Left ventricle myocardium superior (tissue), 1 donor: ENCODE measurements at regions not wholly inside any gene's neighbourhood (a gene's known extent, or its start where the extent isn't known, plus 50 kb on each side); places are given as distances from the start of the nearest gene placed in this dataset.
"Not testable (repeated sequence)": the region's sequence is repeated elsewhere in the genome, so short reads cannot be mapped to it uniquely, and the experiment has no call there.

Source experiments
- ATAC-seq: fragments of 200-7000 bp; cut with Tn5 transposase; one replicate; pipeline ENCODE4 v1.9.1; 2020; ENCODE audit warnings: mild to moderate bottlenecking, moderate library complexity
- DNase-seq: peaks from one replicate; pipeline ENCODE4 v3.0.0-alpha.2; 2020
- intact Hi-C: fragments of 100-400 bp; cut with micrococcal nuclease; formaldehyde crosslinking; loops from one replicate; pipeline ENCODE4 v1.11.0; 2022
- donor health status: DM: no; HTN: yes; CAD: no; lungs with severe emphysema.

DNA sequence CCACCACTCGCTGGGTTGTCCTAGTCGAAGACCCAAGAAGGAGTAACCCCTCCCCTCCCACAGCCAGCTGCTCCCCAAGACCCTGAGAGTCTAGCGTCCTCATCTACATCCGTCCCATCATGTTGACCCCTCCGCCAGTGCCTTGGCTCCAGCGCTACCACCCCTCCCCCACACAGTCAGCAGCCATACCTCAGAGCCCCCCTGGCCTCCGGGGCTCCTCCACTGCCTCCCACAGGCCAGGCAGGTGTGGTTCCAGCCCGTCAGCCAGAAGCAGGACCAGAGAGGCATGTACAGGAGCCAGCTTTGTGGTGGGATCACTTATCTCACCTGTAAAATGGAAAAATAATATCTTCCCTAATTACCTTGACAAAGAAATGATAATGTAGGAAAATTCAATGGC is 51.5 kb upstream of the PHF21B start:
- ATAC-seq: no peak
- DNase-seq: no peak
- intact Hi-C loops: no loop called here

DNA sequence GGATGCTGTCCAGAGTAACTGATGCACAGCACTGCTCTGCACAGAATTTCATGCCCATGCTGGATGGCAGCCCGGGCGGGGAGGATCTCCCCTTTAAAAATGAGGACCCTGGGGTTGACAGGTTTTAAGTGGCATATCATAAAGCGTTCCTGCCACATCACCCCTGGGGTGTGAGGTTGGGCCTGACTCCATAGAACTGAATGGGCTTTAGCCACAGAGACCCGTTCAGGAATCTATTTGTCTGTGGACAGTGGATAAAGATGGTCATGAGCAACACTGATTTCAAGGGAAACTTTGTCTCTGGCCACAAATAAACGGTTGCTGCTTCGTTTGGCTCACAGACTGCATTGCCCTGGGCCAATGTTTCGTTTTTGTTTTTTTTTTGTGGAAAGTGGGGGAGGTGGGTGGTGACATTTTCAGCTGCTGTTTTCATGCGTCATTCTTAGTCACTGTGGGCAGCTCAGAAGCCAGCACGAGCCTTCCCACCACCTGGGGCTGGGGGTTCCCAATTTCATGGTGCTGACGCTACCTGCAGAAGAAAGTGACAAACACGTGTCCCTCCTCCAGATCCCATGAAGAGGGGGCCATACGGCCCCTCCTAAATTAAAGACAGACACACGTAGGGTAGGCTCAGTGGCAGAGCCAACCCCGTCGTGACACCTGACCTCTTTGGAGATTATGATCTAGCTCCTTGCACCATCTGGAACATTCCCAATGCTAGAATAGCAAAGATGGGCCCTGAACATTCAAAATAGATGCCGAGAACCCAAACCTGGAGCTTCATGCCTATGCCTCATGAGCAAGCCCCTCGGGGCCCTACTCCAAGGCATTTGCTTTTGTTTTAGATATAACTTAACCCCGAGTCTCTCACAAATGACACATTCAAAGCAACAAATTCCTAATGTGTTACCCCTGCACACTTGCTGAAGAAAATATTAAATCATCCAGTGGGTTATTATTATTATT is 54.8 kb upstream of the PHF21B start:
- intact Hi-C loops: no loop called here
- DNase-seq (no peak), ATAC-seq (no peak)

DNA sequence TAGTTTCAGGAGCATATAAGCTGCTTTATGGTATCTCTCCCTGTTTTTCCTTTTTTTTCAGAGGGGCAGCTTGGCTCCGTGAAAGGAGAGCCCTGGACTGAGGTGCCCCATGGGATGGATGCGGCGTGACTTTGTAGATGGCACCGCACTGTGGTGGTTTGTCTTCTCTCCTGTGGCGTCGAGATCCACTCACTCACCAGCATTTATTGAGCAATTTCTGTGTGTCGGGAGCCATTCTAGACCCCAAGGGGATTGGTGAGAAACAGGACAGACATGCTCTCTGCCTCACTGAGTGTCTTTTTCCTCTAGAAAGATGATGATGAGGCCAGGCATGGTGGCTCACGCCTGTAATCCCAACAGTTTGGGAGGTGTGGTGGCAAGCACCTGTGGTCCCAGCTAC is 55.9 kb upstream of the PHF21B start:
- ATAC-seq (no peak), DNase-seq (no peak)
- intact Hi-C loops: no loop called here

DNA sequence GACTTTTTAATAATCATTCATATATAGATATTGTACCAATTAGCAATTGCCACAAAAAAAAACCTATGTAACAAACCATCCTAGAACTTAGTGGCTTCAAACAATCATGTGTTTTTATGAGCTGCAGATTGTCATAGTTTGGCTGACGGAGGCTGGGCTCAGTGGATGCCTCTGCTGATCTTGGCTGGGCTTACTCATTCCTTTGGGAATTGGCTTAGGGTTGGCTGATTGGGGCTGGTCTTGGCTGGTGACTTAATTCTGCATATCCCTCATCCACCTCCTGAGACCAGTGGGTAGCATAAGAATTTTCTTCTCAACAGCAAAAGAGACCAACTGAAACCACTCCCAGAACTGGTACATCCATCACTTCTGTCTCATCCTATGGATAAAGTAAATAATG is 57.9 kb upstream of the PHF21B start:
- DNase-seq: no peak
- intact Hi-C loops: no loop called here
- no peak for ATAC-seq

DNA sequence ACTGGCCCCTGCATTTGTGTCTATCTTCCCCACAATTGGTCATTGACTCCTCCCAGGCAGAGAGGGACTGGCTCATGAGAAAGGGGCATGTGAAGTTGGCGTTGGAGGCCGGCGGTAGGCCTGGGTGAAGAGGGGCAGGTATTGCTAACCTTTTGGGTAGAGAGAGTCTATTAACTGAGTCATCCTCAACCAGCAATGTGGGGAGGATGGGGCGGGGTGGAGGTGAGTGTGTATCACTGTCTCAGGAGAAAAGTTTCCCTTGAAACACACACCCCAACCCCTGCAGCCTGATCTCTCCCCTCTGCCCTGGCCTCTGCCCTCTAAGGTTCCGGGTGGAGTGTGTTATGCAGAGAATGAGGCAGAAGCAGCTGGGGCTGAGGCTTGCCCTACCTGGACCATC is 60.1 kb upstream of the PHF21B start:
- intact Hi-C loops: no loop called here
- DNase-seq (no peak), ATAC-seq (no peak)

DNA sequence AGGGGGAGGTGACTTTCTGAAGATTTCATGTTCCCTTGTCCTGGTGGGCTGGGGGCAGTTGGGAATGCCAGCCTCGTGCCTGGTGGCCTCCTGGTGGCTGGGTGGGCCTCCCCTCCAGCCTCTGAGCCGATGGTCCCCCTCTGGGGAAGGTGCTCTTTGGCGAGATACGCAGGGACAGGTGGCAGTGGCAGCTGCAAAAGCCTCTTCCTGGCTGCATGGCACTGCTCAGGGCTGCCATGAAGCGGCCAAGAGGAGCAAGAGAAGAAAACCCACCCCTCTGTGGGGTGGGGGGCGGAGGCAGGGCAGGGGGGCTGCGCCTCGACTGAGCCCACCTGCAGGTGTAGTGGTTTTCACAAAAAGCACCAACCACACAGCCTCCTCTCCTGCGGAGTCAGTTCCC is 61.8 kb upstream of the PHF21B start:
- intact Hi-C loops: no loop called here
- ATAC-seq: no peak

DNA sequence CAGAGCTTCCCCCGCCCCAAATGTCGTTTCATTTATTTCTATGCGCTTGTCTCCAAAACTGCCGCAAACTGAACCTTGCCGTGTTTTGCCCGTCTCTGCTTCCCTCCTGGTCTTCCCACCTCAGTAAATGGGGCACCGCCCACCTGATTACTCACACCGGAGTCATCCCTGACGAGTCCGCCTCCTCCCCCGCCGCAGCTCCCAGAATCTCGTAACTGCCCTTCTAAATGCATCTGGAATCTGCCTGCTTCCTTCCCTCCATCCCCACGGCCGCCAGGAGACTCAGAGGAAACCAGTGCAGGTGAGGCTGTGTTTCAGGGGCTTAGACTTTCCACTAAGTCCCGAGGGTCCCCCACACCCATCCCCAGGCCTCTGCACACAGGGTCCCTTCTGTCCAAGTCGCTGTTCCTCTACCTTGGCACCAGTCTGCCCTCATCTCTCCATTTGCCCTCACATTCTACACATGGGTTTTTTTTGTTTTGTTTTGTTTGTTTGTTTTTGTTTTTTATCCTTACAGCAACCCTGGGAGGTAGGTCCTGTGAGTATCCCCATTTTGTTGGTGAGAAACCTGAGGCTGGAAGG is 62.6 kb upstream of the PHF21B start:
- no peak for DNase-seq
- no peak for ATAC-seq
- intact Hi-C loops: no loop called here

More for the DNA sequence above, 61.8 kb upstream of the PHF21B start:
- DNase-seq: no peak

DNA sequence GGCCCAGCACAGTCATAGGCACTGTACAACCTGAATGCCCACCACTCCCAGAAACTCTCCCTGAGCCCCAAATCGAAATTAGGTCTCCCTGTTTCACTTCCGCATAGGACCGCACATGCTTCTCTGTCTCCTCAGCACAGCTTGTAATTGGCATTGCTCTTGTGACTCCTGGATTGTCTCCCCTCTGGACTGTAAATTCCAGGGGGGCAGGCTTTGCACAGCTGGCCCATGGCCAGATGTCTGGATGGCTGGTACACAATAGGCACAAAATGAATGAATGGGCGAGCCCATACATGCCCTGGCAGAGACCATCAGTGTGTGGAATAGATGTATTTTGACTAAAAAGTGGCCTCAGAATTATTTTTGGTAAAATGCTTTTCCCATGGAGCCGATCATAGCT is 63.3 kb upstream of the PHF21B start:
- ATAC-seq (no peak), DNase-seq (no peak)

DNA sequence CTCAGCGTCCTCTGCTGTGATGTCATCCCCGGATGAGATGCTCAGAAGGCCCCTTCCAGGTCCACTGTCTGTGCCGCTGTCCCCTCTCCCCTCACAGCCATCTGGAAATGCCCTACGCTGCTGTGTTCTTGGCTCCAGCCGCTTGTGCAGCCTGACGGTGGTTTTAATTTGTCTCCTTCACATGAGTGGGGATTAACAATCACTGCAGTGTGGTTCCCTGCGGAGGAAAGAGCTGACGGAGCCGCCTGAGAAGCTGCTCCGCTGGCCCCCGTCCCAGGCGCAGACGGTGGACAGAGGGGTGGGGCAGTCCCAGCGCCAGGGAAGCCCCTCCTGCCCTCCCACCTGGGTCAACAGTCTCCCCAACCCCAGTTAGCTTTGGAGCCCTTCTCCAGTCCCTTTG is 67.5 kb upstream of the PHF21B start:
- DNase-seq (no peak), ATAC-seq (no peak)
- intact Hi-C loops: no loop called here

More for the DNA sequence above, 63.3 kb upstream of the PHF21B start:
- intact Hi-C loops: no loop called here

DNA sequence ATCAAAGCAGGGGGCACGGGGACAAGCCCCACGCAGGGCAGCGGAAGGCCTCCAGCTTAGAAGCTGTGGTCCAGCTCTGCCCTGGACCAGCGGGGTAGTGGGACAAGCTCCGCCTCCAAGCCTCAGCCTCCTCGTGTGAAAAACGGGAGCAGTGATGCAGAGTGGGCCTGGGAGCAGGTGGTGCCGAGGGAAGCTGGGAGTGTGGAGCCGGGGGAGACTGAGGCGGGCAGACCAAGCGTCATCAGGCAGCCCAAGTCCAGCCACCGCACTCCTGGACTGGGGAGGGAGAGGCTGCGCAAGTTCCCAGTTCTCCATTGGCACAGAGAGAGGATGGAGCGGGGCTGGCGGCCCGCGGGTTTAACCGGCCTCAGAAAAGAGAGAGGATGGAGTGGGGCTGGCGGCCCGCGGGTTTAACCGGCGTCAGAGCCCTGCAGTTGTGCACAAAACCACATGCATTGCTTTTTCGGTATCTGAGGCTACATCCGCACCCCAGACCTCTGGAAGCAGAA is 68.1 kb upstream of the PHF21B start:
- no peak for ATAC-seq
- intact Hi-C loops: no loop called here

DNA sequence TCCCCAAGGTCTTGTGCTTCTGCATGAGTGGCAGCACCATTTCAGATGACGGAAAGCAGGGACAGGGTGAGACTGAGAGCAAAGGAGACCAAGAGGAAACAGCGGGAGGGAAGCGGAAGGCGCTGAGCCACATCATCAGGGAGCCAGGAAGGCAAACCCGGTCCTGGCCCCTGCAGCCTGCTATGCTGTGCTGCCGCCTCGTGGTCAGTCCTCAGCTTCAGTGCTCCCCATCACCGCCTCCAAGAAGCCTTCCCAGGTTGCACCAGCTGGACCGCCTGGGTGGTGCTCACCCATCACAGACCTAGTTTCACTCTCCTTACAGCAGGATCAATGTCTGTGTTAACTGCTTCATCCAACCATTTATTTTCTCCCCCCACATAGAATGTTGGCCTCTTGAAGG is 73.0 kb upstream of the PHF21B start:
- intact Hi-C loops: no loop called here
- DNase-seq: no peak
- no peak for ATAC-seq

More for the DNA sequence above, 68.1 kb upstream of the PHF21B start:
- DNase-seq: no peak

DNA sequence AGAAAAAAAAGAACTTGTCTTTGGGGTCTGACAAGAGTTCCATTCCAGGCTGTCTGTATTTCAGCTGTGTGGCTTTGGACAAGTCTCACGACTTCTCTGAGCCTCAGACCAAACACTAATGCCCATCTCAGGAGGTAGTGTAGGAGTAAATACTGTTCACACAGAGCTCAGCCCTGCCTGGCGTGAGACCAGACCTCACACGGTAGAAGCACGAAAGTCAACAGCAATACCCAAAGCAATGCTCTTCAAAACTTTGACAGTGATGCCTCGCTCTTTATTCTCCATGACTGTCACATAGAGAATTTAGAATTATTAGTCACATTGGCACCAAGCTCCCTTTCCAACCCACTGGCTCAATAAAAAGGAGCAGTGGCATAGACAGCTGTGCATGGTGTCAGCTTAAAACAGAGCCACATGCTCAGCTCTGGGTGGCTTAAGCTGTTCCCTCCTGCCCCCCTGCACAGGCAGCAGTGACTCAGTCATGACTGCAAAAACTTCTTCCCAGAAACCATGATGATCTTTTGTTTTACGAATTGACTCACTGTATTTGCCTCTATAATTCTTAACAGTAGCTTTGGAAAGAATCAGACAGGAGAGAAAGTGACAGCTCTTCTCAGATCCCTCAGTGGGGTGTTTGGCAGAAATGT is 74.0 kb upstream of the PHF21B start:
- intact Hi-C loops: no loop called here
- no peak for ATAC-seq

DNA sequence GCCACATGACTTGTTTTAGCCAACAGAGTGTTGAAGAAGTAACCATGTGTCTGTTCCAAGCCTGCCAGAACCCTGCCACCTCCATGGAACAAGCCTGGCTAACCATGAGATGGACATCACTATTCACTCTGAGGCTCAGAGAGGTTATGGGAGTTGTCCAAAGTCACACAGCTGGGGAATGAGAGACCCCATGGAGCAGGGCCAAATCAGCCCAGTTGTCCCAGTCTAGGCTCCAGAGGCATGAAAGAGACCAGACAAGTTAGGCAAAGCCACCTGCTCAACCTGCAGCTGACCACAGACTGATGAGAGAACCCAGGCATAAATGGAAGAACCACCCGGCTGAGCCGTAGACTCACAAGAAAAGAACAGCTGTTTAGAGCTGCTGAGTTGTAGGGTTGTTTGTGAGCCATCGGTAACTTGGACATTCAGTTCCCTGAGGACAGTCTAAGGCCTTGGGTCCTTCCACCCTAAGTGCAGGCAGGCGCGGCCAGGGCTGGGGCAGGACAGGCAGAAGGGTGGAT is 74.7 kb upstream of the PHF21B start:
- DNase-seq: no peak
- intact Hi-C loops: no loop called here
- ATAC-seq: no peak

More for the DNA sequence above, 74.0 kb upstream of the PHF21B start:
- DNase-seq: no peak

DNA sequence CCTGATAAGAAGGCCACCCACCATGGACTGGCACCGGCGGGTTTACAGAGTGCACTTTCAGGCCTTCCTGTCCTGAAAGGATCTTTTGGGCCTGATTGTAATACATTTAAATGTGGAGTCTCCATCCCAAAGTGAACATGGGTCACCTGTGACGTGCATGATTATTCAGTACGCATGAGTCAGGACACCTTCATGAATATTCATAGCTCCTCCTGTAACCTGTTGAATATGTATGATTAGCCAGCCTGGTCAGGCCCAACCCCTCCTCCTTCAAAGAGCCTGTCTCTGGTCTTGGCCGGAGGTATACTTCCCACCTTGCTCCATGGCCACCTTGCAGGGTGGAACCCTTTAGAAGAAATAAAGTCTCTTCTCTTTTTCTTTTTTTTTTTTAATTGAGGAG is 75.9 kb upstream of the NUP50 start:
- ATAC-seq: no peak
- intact Hi-C loops: no loop called here

DNA sequence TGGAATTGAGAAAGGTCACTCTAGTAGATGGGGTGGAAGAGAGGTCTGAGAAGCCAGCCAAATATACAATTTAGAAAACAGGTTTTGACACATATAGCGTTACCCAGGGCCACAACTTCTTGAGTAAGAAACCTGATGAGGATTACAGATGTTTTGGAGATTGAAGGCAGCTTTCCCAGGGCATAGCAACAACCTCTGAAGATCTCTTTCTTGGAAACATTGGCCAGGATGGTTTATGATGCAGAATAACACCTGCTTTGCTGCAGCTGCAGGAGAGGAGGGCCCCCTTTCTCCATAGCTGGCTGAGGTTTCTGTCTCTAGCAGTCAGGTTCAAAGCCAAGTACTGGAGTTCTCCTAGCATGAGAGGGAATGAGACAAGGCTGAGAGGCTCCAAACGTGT is 75.1 kb upstream of the NUP50 start:
- ATAC-seq (no peak), DNase-seq (no peak)
- intact Hi-C loops: no loop called here

More for the DNA sequence above, 75.9 kb upstream of the NUP50 start:
- no peak for DNase-seq

DNA sequence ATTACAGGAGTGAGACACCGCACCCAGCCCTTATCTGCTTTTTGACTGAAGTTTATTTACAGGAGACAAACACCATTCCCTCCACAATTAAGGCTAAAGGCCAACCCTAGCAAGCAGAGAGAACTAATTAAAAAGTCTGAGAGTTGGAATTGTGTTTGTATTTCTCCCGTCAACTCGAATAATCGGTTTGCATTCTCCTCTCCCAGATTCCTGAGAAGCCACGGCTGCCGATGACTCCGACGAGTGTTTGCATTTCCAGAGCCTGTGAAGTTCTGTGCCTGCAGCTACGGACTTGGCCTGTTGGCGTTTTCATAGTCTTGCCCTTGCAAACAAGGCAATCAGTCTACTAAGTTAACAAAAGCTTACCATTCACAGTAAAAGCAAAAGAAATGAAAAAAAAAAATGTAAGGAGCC is 73.2 kb upstream of the NUP50 start:
- DNase-seq (no peak), ATAC-seq (no peak)
- intact Hi-C loops: no loop called here

DNA sequence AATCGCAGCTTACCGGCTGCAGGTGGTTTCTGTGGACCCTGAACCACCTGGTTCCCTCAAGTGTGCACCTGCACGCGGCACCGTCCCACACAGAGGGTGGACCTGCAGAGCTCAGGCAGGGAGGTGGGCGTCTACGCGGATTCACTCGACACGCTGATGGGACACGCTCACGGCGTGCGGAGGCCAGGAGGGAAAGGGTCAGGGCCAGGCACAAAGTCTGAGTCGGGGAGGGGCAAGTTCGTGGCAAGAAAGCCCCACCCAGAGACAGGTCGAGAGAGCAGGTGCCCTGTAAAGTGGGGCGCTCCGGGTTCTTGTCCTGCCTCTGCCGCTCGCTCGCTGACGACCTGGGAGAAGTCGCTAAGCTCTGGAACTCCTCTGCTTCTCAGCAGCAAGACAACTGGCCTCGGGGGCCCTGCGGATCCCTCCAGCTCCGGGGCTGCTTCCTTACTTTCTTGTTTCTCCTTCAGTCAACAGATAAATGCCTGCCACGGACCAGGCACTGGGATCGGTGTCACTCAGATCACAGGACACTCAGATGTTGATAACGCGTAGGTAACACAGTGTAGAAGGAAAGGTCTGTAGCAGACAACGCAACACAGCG is 72.4 kb upstream of the NUP50 start:
- no peak for ATAC-seq
- DNase-seq: no peak
- intact Hi-C loops: no loop called here

DNA sequence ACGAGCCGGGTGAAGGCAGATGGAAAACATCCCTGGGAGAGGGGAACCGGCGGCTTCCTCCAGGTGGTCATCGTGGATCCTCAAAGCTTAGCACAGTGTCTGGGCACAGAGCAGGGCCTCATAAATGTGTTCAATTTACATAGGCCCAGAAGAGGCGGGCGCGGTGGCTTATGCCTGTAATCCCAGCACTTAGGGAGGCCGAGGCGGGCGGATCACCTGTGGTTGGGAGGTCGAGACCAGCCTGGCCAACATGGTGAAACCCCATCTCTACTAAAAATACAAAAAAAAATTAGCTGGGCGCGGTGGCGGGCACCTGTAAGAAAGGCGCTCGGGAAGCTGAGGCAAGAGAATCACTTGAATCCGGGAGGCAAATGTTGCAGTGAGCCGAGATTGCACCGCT is 71.8 kb upstream of the NUP50 start:
- intact Hi-C loops, ATAC-seq, DNase-seq: not testable (repeated sequence)

DNA sequence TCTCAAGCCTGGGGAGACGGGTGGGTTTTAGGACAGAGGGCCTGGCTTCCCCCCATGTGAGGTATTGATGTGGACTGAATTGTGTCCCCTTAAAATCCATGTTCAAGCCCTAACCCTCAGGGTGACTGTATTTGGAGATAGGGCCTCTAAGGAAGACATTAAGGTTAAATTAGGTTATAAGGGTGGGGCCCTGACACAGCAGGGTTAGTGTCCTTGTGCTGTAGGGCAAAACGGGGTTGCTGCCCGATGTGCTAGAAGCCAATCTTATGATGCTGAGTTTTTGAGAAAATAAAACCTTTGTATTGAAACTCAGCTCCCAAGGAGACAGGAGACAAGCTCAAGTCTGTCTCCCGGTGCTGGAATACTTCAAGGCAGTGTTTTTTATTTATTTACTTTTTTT is 71.1 kb upstream of the NUP50 start:
- ATAC-seq (no peak), DNase-seq (no peak)
- intact Hi-C loops: no loop called here

DNA sequence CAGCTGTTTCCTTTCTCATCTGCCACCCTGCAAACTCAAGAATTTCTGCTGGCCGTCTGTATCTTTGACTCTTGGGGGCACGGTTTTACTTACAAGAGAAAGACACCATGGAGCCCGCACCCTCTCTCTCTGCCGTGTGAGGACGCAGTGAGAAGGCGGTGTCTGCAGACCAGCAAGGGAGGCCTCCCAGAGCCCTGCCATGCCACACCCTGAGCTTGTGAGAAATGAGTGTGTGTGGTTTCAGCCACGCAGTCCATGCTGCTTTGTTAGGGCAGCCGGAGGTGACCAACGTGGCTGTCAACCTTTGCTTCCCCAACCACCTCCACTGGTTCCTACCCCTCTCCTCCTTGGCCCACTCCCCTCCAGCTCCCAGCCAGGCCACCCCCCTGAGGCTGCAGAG is 70.1 kb upstream of the NUP50 start:
- DNase-seq: no peak
- ATAC-seq: no peak
- intact Hi-C loops: no loop called here
